ENCODE measurements at regions not wholly inside any gene's neighbourhood (a gene's known extent, or its start where the extent isn't known, plus 50 kb on each side); places are given as distances from the start of the nearest gene placed in this dataset.

- TF ChIP-seq Cebpa-rat (IDR thresholded peaks at IDR 0.05), result no peak
- H3K4me2 ChIP-seq, result no peak overlapping the region
Measured at GRCh38 chr4:135545616-135546317, 1344.2 kb upstream of the PABPC4L start.

GRCh38 chr4:135538698-135539097 is 1337.1 kb upstream of the PABPC4L start:
- H3K4me2 ChIP-seq, result no peak overlapping the region
- no peaks in the 10 kb centered on the region for H3K36me3 ChIP-seq
- H3K4me1 ChIP-seq, result no peaks in the 10 kb centered on the region
- H3K4me3 ChIP-seq, result no peak overlapping the region
- no peaks in the 10 kb centered on the region for H3K27me3 ChIP-seq
- H3K9me3 ChIP-seq, result no peaks in the 10 kb centered on the region
- no peak for TF ChIP-seq Cebpa-rat (IDR thresholded peaks at IDR 0.05)
- H3K9ac ChIP-seq, result no peak overlapping the region
- H4K20me1 ChIP-seq, result no peaks in the 10 kb centered on the region
- no peak overlapping the region for H3K27ac ChIP-seq

More at GRCh38 chr4:135545616-135546317, 1344.2 kb upstream of the PABPC4L start:
- Histone ChIP-seq H4K20me1 (no peaks in the 10 kb centered on the region), H3K4me1 (no peaks in the 10 kb centered on the region), H3K27ac (no peak overlapping the region), H3K9ac (no peak overlapping the region), H3K27me3 (no peaks in the 10 kb centered on the region), H3K4me3 (no peak overlapping the region), H3K9me3 (no peaks in the 10 kb centered on the region), H3K36me3 (no peaks in the 10 kb centered on the region)

- Histone ChIP-seq H4K20me1 (no peaks in the 10 kb centered on the region), H3K9me3 (no peaks in the 10 kb centered on the region), H3K4me1 (no peaks in the 10 kb centered on the region), H3K36me3 (no peaks in the 10 kb centered on the region), H3K9ac (no peak overlapping the region), H3K4me3 (no peak overlapping the region), H3K27me3 (no peaks in the 10 kb centered on the region), H3K27ac (no peak overlapping the region), H3K4me2 (no peak overlapping the region)
- no peak for TF ChIP-seq Cebpa-rat (IDR thresholded peaks at IDR 0.05)
Measured at GRCh38 chr4:135533053-135533452, 1331.5 kb upstream of the PABPC4L start.

- H3K4me3 ChIP-seq, result no peak overlapping the region
- TF ChIP-seq Cebpa-rat (IDR thresholded peaks at IDR 0.05), result no peak
- H3K36me3 ChIP-seq, result no peaks in the 10 kb centered on the region
- no peaks in the 10 kb centered on the region for H3K9me3 ChIP-seq
- H3K4me1 ChIP-seq, result no peaks in the 10 kb centered on the region
- no peak overlapping the region for H3K27ac ChIP-seq
- H3K9ac ChIP-seq, result no peak overlapping the region
- H3K27me3 ChIP-seq, result no peaks in the 10 kb centered on the region
- H4K20me1 ChIP-seq, result no peaks in the 10 kb centered on the region
- H3K4me2 ChIP-seq, result no peak overlapping the region
Measured at GRCh38 chr4:135532132-135532531, 1330.5 kb upstream of the PABPC4L start.

GRCh38 chr4:135515295-135515694 is 1313.7 kb upstream of the PABPC4L start:
- no peaks in the 10 kb centered on the region for H3K9me3 ChIP-seq
- TF ChIP-seq Cebpa-rat (IDR thresholded peaks at IDR 0.05), result no peak
- no peak overlapping the region for H3K9ac ChIP-seq
- no peaks in the 10 kb centered on the region for H3K36me3 ChIP-seq
- no peaks in the 10 kb centered on the region for H3K4me1 ChIP-seq
- no peaks in the 10 kb centered on the region for H4K20me1 ChIP-seq
- no peaks in the 10 kb centered on the region for H3K27me3 ChIP-seq
- no peak overlapping the region for H3K27ac ChIP-seq
- H3K4me2 ChIP-seq, result no peak overlapping the region
- H3K4me3 ChIP-seq, result no peak overlapping the region

DNA sequence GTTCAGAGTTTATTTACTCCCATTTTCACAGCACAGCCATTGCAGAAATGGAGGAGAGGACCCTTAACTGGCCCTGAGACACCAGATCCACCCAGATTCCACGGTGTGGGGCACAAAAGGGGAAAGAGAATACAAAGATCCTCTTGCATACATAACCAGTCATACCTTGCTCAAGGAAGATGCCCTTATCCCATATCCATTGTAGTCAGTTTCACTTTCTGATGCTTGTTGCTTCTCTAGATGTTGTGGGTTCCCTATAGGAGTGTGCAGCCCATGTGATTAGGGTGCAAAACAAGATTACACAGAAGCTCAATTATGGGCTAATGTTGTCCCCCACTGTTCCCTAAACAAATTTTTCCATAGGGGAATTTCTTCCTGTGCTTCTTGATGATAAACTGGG is 1309.0 kb upstream of the PABPC4L start:
- no peak for TF ChIP-seq Cebpa-rat (IDR thresholded peaks at IDR 0.05)
- no peak overlapping the region for H3K9ac ChIP-seq
- H3K4me1 ChIP-seq, result no peaks in the 10 kb centered on the region
- H3K4me2 ChIP-seq, result no peak overlapping the region
- no peaks in the 10 kb centered on the region for H3K36me3 ChIP-seq
- H3K4me3 ChIP-seq, result no peak overlapping the region
- H4K20me1 ChIP-seq, result no peaks in the 10 kb centered on the region
- no peaks in the 10 kb centered on the region for H3K27me3 ChIP-seq
- no peaks in the 10 kb centered on the region for H3K9me3 ChIP-seq
- no peak overlapping the region for H3K27ac ChIP-seq

GRCh38 chr4:135508006-135508714 is 1306.6 kb upstream of the PABPC4L start:
- Histone ChIP-seq H4K20me1 (no peaks in the 10 kb centered on the region), H3K27me3 (no peaks in the 10 kb centered on the region), H3K9me3 (no peaks in the 10 kb centered on the region), H3K4me2 (no peak overlapping the region), H3K9ac (no peak overlapping the region), H3K4me1 (no peaks in the 10 kb centered on the region), H3K27ac (no peak overlapping the region), H3K36me3 (no peaks in the 10 kb centered on the region), H3K4me3 (no peak overlapping the region)
- no peak for TF ChIP-seq Cebpa-rat (IDR thresholded peaks at IDR 0.05)

DNA sequence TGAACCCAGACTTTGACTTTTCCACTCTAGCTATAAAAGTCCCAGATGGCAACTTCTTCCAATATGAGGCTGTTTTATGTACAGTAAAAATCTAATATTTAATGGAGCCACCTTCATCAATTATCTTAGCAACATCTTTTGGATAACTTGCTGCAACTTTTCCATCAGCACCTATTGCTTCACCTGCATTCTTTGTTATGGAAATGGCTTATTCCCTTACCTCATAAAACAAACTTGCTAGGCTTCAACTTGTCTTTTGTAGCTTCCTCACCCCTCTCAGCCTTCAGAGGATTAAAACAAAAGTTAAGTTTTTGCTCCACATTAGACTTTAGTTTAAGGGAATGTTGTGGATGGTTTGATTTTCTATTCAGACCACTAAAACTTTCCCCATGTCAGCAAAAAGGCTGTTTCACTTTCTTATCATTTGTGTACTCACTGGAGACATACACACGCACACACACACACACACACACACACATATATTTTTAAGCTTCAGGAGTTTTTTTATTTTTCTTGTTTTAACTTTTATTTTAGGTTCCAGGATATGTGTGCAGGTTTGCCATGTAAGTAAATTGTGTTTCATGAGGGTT is 1296.1 kb upstream of the PABPC4L start:
- Histone ChIP-seq H3K4me2 (no peak overlapping the region), H3K4me3 (no peak overlapping the region), H3K4me1 (no peaks in the 10 kb centered on the region), H3K27ac (no peak overlapping the region), H3K27me3 (no peaks in the 10 kb centered on the region), H3K9me3 (no peaks in the 10 kb centered on the region), H3K36me3 (no peaks in the 10 kb centered on the region), H3K9ac (no peak overlapping the region), H4K20me1 (no peaks in the 10 kb centered on the region)
- TF ChIP-seq Cebpa-rat (IDR thresholded peaks at IDR 0.05), result no peak

- TF ChIP-seq Cebpa-rat (IDR thresholded peaks at IDR 0.05), result no peak
- Histone ChIP-seq H3K4me2 (no peak overlapping the region), H3K9me3 (no peaks in the 10 kb centered on the region), H3K36me3 (no peaks in the 10 kb centered on the region), H3K9ac (no peak overlapping the region), H3K27me3 (no peaks in the 10 kb centered on the region), H4K20me1 (no peaks in the 10 kb centered on the region), H3K27ac (no peak overlapping the region), H3K4me3 (no peak overlapping the region), H3K4me1 (no peaks in the 10 kb centered on the region)
Measured at GRCh38 chr4:135492439-135492838, 1290.8 kb upstream of the PABPC4L start.

GRCh38 chr4:135485371-135485770 is 1283.8 kb upstream of the PABPC4L start:
- no peak overlapping the region for H3K9ac ChIP-seq
- no peaks in the 10 kb centered on the region for H4K20me1 ChIP-seq
- H3K27me3 ChIP-seq, result no peaks in the 10 kb centered on the region
- no peak overlapping the region for H3K27ac ChIP-seq
- no peak for TF ChIP-seq Cebpa-rat (IDR thresholded peaks at IDR 0.05)
- no peak overlapping the region for H3K4me3 ChIP-seq
- no peaks in the 10 kb centered on the region for H3K4me1 ChIP-seq
- H3K9me3 ChIP-seq, result no peaks in the 10 kb centered on the region
- H3K36me3 ChIP-seq, result no peaks in the 10 kb centered on the region
- H3K4me2 ChIP-seq, result no peak overlapping the region

Data from BLaER1 (cell line).